HEK293 (cell line): ENCODE measurements at regions not wholly inside any gene's neighbourhood (a gene's known extent, or its start where the extent isn't known, plus 50 kb on each side); places are given as distances from the start of the nearest gene placed in this dataset.

Source experiments
- HOXC10 ChIP-seq: sonication (generic); formaldehyde crosslinking; IDR thresholded peaks from 2 replicates; pipeline ENCODE4 v1.8.1; 2023; ENCODE audit warnings: mild to moderate bottlenecking, missing genetic modification reagents
- KLF1 ChIP-seq: fragments of 450-650 bp; formaldehyde crosslinking; IDR thresholded peaks from 2 replicates; pipeline ENCODE4 v1.5.1; 2016; ENCODE audit warnings: missing biosample characterization, missing genetic modification characterization
- WT1 ChIP-seq: fragments of 450-650 bp; formaldehyde crosslinking; IDR thresholded peaks from 2 replicates; pipeline ENCODE4 v1.5.1; 2016; ENCODE audit warnings: missing biosample characterization, missing genetic modification characterization
- YY1 ChIP-seq: fragments of 450-650 bp; formaldehyde crosslinking; IDR thresholded peaks from 2 replicates; pipeline ENCODE4 v1.5.1; 2018; ENCODE audit warnings: missing biosample characterization, missing genetic modification characterization
- ZNF302 ChIP-seq: fragments of 450-650 bp; formaldehyde crosslinking; IDR thresholded peaks from 2 replicates; pipeline ENCODE4 v1.5.1; 2016; ENCODE audit warnings: missing biosample characterization, missing genetic modification characterization, low read depth
- ZNF610 ChIP-seq: fragments of 450-650 bp; formaldehyde crosslinking; IDR thresholded peaks from 2 replicates; pipeline ENCODE4 v1.5.1; 2016; ENCODE audit warnings: missing biosample characterization, missing genetic modification characterization, borderline replicate concordance
- ZNF670 ChIP-seq: fragments of 450-650 bp; formaldehyde crosslinking; IDR thresholded peaks from 2 replicates; pipeline ENCODE4 v1.5.1; 2016; ENCODE audit warnings: missing biosample characterization, missing genetic modification characterization, low read depth
- ZNF76 ChIP-seq: fragments of 450-650 bp; formaldehyde crosslinking; IDR thresholded peaks from 2 replicates; pipeline ENCODE4; 2016; ENCODE audit warnings: low read depth, missing biosample characterization, missing genetic modification characterization, borderline replicate concordance
- TF ChIP-seq, protein P1 (sequence below): fragments of 450-650 bp; formaldehyde crosslinking; IDR thresholded peaks from 2 replicates; pipeline ENCODE4 v1.5.1; 2016; ENCODE audit warnings: missing biosample characterization, missing genetic modification characterization
- TF ChIP-seq, protein P2 (sequence below): fragments of 450-650 bp; formaldehyde crosslinking; IDR thresholded peaks from 2 replicates; pipeline ENCODE4 v1.5.1; 2016; ENCODE audit warnings: missing biosample characterization, missing genetic modification characterization
- TF ChIP-seq, protein P3 (sequence below): fragments of 450-650 bp; formaldehyde crosslinking; IDR thresholded peaks from 2 replicates; pipeline ENCODE4 v1.5.1; 2016; ENCODE audit warnings: missing biosample characterization, missing genetic modification characterization
- TF ChIP-seq, protein P4 (sequence below): fragments of 450-650 bp; formaldehyde crosslinking; IDR thresholded peaks from 2 replicates; pipeline ENCODE4 v1.5.1; 2017; ENCODE audit warnings: missing biosample characterization, mild to moderate bottlenecking, missing genetic modification characterization, moderate library complexity
- TF ChIP-seq, protein P5 (sequence below): fragments of 450-650 bp; formaldehyde crosslinking; IDR thresholded peaks from 2 replicates; pipeline ENCODE4 v1.5.1; 2016; ENCODE audit warnings: missing biosample characterization, missing genetic modification characterization, borderline replicate concordance
- TF ChIP-seq, protein P6 (sequence below): fragments of 450-650 bp; formaldehyde crosslinking; IDR thresholded peaks from 2 replicates; pipeline ENCODE4 v1.5.1; 2017; ENCODE audit warnings: missing biosample characterization, missing genetic modification characterization
- TF ChIP-seq, protein P7 (sequence below): fragments of 450-650 bp; IDR thresholded peaks from 2 replicates; pipeline ENCODE4 v1.5.1; 2018; ENCODE audit warnings: missing biosample characterization, missing genetic modification characterization
- TF ChIP-seq, protein P8 (sequence below): fragments of 450-650 bp; formaldehyde crosslinking; IDR thresholded peaks from 2 replicates; pipeline ENCODE4 v1.5.1; 2016; ENCODE audit warnings: missing biosample characterization, missing genetic modification characterization
- TF ChIP-seq, protein P9 (sequence below): fragments of 450-650 bp; formaldehyde crosslinking; IDR thresholded peaks from 2 replicates; pipeline ENCODE4 v1.5.1; 2016; ENCODE audit warnings: missing biosample characterization, missing genetic modification characterization

DNA sequence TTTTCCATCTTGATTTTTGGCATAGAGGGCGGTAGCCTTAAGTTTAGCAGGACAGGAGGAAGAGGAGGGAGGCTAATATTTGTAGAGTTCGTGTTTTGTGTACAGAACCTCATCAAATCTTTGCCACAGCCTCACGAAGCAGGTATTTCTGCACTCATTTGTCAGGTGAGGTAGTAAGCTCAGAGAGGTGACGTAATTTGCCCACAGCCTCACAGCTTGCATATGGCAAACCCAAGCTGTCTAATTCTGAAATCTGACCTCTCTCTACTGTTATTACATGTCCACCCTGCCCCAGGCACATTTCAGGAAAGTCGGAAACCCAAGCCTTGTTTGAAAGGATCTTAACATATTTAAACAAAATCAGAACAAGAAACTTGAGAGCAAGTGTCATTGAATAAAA lies 91.1 kb upstream of the TPM1 start (continued):
- TF ChIP-seq, protein P1, sequence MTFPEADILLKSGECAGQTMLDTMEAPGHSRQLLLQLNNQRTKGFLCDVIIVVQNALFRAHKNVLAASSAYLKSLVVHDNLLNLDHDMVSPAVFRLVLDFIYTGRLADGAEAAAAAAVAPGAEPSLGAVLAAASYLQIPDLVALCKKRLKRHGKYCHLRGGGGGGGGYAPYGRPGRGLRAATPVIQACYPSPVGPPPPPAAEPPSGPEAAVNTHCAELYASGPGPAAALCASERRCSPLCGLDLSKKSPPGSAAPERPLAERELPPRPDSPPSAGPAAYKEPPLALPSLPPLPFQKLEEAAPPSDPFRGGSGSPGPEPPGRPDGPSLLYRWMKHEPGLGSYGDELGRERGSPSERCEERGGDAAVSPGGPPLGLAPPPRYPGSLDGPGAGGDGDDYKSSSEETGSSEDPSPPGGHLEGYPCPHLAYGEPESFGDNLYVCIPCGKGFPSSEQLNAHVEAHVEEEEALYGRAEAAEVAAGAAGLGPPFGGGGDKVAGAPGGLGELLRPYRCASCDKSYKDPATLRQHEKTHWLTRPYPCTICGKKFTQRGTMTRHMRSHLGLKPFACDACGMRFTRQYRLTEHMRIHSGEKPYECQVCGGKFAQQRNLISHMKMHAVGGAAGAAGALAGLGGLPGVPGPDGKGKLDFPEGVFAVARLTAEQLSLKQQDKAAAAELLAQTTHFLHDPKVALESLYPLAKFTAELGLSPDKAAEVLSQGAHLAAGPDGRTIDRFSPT: no peak
- TF ChIP-seq HOXC10 (CRISPR knock-in tag) (no peak), YY1 (tag by site-specific recombination) (no peak), KLF1 (tag by site-specific recombination) (no peak), WT1 (tag by site-specific recombination) (no peak), ZNF610 (tag by site-specific recombination) (no peak), ZNF670 (no peak), ZNF76 (tag by site-specific recombination) (no peak), ZNF302 (tag by site-specific recombination) (no peak)
- TF ChIP-seq, protein P2, sequence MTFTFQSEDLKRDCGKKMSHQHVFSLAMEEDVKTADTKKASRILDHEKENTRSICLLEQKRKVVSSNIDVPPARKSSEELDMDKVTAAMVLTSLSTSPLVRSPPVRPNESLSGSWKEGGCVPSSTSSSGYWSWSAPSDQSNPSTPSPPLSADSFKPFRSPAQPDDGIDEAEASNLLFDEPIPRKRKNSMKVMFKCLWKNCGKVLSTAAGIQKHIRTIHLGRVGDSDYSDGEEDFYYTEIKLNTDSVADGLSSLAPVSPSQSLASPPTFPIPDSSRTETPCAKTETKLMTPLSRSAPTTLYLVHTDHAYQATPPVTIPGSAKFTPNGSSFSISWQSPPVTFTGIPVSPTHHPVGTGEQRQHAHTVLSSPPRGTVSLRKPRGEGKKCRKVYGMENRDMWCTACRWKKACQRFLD (tag by site-specific recombination): no peak
- TF ChIP-seq, protein P3, sequence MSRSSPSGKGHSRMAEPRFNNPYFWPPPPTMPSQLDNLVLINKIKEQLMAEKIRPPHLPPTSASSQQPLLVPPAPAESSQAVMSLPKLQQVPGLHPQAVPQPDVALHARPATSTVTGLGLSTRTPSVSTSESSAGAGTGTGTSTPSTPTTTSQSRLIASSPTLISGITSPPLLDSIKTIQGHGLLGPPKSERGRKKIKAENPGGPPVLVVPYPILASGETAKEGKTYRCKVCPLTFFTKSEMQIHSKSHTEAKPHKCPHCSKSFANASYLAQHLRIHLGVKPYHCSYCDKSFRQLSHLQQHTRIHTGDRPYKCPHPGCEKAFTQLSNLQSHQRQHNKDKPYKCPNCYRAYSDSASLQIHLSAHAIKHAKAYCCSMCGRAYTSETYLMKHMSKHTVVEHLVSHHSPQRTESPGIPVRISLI (tag by site-specific recombination): no peak
- TF ChIP-seq, protein P4, sequence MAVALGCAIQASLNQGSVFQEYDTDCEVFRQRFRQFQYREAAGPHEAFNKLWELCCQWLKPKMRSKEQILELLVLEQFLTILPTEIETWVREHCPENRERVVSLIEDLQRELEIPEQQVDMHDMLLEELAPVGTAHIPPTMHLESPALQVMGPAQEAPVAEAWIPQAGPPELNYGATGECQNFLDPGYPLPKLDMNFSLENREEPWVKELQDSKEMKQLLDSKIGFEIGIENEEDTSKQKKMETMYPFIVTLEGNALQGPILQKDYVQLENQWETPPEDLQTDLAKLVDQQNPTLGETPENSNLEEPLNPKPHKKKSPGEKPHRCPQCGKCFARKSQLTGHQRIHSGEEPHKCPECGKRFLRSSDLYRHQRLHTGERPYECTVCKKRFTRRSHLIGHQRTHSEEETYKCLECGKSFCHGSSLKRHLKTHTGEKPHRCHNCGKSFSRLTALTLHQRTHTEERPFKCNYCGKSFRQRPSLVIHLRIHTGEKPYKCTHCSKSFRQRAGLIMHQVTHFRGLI (tag by site-specific recombination): no peak
- TF ChIP-seq, protein P5, sequence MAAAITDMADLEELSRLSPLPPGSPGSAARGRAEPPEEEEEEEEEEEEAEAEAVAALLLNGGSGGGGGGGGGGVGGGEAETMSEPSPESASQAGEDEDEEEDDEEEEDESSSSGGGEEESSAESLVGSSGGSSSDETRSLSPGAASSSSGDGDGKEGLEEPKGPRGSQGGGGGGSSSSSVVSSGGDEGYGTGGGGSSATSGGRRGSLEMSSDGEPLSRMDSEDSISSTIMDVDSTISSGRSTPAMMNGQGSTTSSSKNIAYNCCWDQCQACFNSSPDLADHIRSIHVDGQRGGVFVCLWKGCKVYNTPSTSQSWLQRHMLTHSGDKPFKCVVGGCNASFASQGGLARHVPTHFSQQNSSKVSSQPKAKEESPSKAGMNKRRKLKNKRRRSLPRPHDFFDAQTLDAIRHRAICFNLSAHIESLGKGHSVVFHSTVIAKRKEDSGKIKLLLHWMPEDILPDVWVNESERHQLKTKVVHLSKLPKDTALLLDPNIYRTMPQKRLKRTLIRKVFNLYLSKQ (tag by site-specific recombination): no peak
- TF ChIP-seq, protein P6, sequence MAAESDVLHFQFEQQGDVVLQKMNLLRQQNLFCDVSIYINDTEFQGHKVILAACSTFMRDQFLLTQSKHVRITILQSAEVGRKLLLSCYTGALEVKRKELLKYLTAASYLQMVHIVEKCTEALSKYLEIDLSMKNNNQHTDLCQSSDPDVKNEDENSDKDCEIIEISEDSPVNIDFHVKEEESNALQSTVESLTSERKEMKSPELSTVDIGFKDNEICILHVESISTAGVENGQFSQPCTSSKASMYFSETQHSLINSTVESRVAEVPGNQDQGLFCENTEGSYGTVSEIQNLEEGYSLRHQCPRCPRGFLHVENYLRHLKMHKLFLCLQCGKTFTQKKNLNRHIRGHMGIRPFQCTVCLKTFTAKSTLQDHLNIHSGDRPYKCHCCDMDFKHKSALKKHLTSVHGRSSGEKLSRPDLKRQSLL (tag by site-specific recombination): no peak
- TF ChIP-seq, protein P7, sequence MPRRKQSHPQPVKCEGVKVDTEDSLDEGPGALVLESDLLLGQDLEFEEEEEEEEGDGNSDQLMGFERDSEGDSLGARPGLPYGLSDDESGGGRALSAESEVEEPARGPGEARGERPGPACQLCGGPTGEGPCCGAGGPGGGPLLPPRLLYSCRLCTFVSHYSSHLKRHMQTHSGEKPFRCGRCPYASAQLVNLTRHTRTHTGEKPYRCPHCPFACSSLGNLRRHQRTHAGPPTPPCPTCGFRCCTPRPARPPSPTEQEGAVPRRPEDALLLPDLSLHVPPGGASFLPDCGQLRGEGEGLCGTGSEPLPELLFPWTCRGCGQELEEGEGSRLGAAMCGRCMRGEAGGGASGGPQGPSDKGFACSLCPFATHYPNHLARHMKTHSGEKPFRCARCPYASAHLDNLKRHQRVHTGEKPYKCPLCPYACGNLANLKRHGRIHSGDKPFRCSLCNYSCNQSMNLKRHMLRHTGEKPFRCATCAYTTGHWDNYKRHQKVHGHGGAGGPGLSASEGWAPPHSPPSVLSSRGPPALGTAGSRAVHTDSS: no peak
- TF ChIP-seq, protein P8, sequence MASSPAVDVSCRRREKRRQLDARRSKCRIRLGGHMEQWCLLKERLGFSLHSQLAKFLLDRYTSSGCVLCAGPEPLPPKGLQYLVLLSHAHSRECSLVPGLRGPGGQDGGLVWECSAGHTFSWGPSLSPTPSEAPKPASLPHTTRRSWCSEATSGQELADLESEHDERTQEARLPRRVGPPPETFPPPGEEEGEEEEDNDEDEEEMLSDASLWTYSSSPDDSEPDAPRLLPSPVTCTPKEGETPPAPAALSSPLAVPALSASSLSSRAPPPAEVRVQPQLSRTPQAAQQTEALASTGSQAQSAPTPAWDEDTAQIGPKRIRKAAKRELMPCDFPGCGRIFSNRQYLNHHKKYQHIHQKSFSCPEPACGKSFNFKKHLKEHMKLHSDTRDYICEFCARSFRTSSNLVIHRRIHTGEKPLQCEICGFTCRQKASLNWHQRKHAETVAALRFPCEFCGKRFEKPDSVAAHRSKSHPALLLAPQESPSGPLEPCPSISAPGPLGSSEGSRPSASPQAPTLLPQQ (tag by site-specific recombination): no peak
- TF ChIP-seq, protein P9, sequence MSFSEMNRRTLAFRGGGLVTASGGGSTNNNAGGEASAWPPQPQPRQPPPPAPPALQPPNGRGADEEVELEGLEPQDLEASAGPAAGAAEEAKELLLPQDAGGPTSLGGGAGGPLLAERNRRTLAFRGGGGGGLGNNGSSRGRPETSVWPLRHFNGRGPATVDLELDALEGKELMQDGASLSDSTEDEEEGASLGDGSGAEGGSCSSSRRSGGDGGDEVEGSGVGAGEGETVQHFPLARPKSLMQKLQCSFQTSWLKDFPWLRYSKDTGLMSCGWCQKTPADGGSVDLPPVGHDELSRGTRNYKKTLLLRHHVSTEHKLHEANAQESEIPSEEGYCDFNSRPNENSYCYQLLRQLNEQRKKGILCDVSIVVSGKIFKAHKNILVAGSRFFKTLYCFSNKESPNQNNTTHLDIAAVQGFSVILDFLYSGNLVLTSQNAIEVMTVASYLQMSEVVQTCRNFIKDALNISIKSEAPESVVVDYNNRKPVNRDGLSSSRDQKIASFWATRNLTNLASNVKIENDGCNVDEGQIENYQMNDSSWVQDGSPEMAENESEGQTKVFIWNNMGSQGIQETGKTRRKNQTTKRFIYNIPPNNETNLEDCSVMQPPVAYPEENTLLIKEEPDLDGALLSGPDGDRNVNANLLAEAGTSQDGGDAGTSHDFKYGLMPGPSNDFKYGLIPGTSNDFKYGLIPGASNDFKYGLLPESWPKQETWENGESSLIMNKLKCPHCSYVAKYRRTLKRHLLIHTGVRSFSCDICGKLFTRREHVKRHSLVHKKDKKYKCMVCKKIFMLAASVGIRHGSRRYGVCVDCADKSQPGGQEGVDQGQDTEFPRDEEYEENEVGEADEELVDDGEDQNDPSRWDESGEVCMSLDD: no peak
